HEK293 (cell line): ENCODE measurements at regions not wholly inside any gene's neighbourhood (a gene's known extent, or its start where the extent isn't known, plus 50 kb on each side); places are given as distances from the start of the nearest gene placed in this dataset.
"Not testable (repeated sequence)": the region's sequence is repeated elsewhere in the genome, so short reads cannot be mapped to it uniquely, and the experiment has no call there.

Source experiments
- CTCF ChIA-PET: fragments of 350-600 bp; formaldehyde crosslinking; extraction: SDS; loops from one replicate; lab custom pipeline; 2021; ENCODE audit warnings: antibody characterized with exemption; lab: Yijun Ruan, JAX
- POLR2A ChIA-PET: fragments of 300-600 bp; formaldehyde crosslinking; extraction: SDS; loops from one replicate; lab custom pipeline; 2020; ENCODE audit warnings: antibody characterized with exemption, inconsistent platforms; lab: Yijun Ruan, JAX
- H3K27ac ChIP-seq: fragments of 200-500 bp; sonication (Bioruptor generic); 2 replicates; pipeline ENCODE4 v1.5.1; 2014; ENCODE audit warnings: low read depth, low read length, control low read depth, inconsistent platforms; ENCODE audit errors: extremely low read depth
- H3K36me3 ChIP-seq, 2 experiments: fragments of 200-500 bp in 1 of 2; sonication (Bioruptor generic) in 1 of 2; 1 replicate in 1 of 2; 2 replicates in 1 of 2; pipeline ENCODE4 v1.5.1; 2014 to 2017; ENCODE audit warnings: inconsistent platforms in 2 of 2, low read length in 2 of 2; ENCODE audit not compliant: control insufficient read depth in 2 of 2, insufficient read depth in 1 of 2
- H3K4me1 ChIP-seq: fragments of 200-500 bp; sonication (Bioruptor generic); 2 replicates; pipeline ENCODE4 v1.5.1; 2014; ENCODE audit warnings: mild to moderate bottlenecking, low read length, inconsistent platforms; ENCODE audit not compliant: control insufficient read depth, insufficient read depth
- H3K4me3 ChIP-seq: 2 replicates; pipeline ENCODE4 v1.5.1; 2011; ENCODE audit warnings: low read depth, mild to moderate bottlenecking, control low read depth, low read length, moderate library complexity
- H3K9me3 ChIP-seq: fragments of 200-500 bp; sonication (Bioruptor generic); 2 replicates; pipeline ENCODE4 v1.5.1; 2014; ENCODE audit warnings: low read depth, low read length, inconsistent platforms; ENCODE audit not compliant: control insufficient read depth, insufficient read depth
- HOXD13 ChIP-seq: sonication (generic); formaldehyde crosslinking; IDR thresholded peaks from 2 replicates; pipeline ENCODE4 v1.8.0; 2022; ENCODE audit warnings: missing genetic modification reagents, borderline replicate concordance
- KLF7 ChIP-seq: fragments of 450-650 bp; formaldehyde crosslinking; IDR thresholded peaks from 2 replicates; pipeline ENCODE4 v1.5.1; 2016; ENCODE audit warnings: missing biosample characterization, missing genetic modification characterization, borderline replicate concordance
- PRDM1 ChIP-seq: fragments of 450-650 bp; formaldehyde crosslinking; IDR thresholded peaks from 2 replicates; pipeline ENCODE4; 2016; ENCODE audit warnings: missing biosample characterization, missing genetic modification characterization
- SCRT1 ChIP-seq: fragments of 450-650 bp; formaldehyde crosslinking; IDR thresholded peaks from 2 replicates; pipeline ENCODE4 v1.5.1; 2016; ENCODE audit warnings: missing biosample characterization, missing genetic modification characterization, borderline replicate concordance
- YY1 ChIP-seq: fragments of 450-650 bp; formaldehyde crosslinking; IDR thresholded peaks from 2 replicates; pipeline ENCODE4 v1.5.1; 2018; ENCODE audit warnings: missing biosample characterization, missing genetic modification characterization
- ZBTB11 ChIP-seq: fragments of 450-650 bp; formaldehyde crosslinking; conservative IDR thresholded peaks from 2 replicates; pipeline ENCODE4 v1.5.1; 2016; ENCODE audit warnings: low read depth, missing biosample characterization, missing genetic modification characterization
- ZBTB48 ChIP-seq: fragments of 450-650 bp; formaldehyde crosslinking; IDR thresholded peaks from 2 replicates; pipeline ENCODE4 v1.5.1; 2016; ENCODE audit warnings: missing biosample characterization, missing genetic modification characterization
- ZBTB7A ChIP-seq: fragments of 450-650 bp; formaldehyde crosslinking; IDR thresholded peaks from 2 replicates; pipeline ENCODE4 v1.5.1; 2016; ENCODE audit warnings: low read depth, missing biosample characterization, missing genetic modification characterization
- ZNF174 ChIP-seq: fragments of 450-650 bp; formaldehyde crosslinking; IDR thresholded peaks from 2 replicates; pipeline ENCODE4 v1.5.0; 2017; ENCODE audit warnings: missing biosample characterization, mild to moderate bottlenecking, missing genetic modification characterization
- ZNF324 ChIP-seq: fragments of 450-650 bp; formaldehyde crosslinking; IDR thresholded peaks from 2 replicates; pipeline ENCODE4 v1.5.1; 2016; ENCODE audit warnings: missing biosample characterization, missing genetic modification characterization
- ZNF335 ChIP-seq: fragments of 450-650 bp; formaldehyde crosslinking; conservative IDR thresholded peaks from 2 replicates; pipeline ENCODE4 v1.5.1; 2016; ENCODE audit warnings: missing biosample characterization, missing genetic modification characterization
- ZNF404 ChIP-seq: fragments of 450-650 bp; formaldehyde crosslinking; IDR thresholded peaks from 2 replicates; pipeline ENCODE4 v1.5.1; 2017; ENCODE audit warnings: missing biosample characterization, missing genetic modification characterization
- ZNF510 ChIP-seq: fragments of 450-650 bp; formaldehyde crosslinking; IDR thresholded peaks from 2 replicates; pipeline ENCODE4 v1.5.1; 2018; ENCODE audit warnings: mild to moderate bottlenecking, missing genetic modification characterization, missing biosample characterization; ENCODE audit not compliant: insufficient replicate concordance
- ZNF585B ChIP-seq: fragments of 450-650 bp; formaldehyde crosslinking; IDR thresholded peaks from 2 replicates; pipeline ENCODE4 v1.5.1; 2016; ENCODE audit warnings: missing biosample characterization, missing genetic modification characterization
- ZNF610 ChIP-seq: fragments of 450-650 bp; formaldehyde crosslinking; IDR thresholded peaks from 2 replicates; pipeline ENCODE4 v1.5.1; 2016; ENCODE audit warnings: missing biosample characterization, missing genetic modification characterization, borderline replicate concordance
- ZNF670 ChIP-seq: fragments of 450-650 bp; formaldehyde crosslinking; IDR thresholded peaks from 2 replicates; pipeline ENCODE4 v1.5.1; 2016; ENCODE audit warnings: missing biosample characterization, missing genetic modification characterization, low read depth
- ZSCAN30 ChIP-seq: fragments of 450-650 bp; IDR thresholded peaks from 2 replicates; pipeline ENCODE4 v1.5.1; 2018; ENCODE audit warnings: missing biosample characterization, mild to moderate bottlenecking, missing genetic modification characterization, moderate library complexity
- TF ChIP-seq, protein P1 (sequence below): fragments of 450-650 bp; formaldehyde crosslinking; IDR thresholded peaks from 2 replicates; pipeline ENCODE4 v1.5.1; 2016; ENCODE audit warnings: missing biosample characterization, missing genetic modification characterization
- TF ChIP-seq, protein P2 (sequence below): fragments of 450-650 bp; formaldehyde crosslinking; IDR thresholded peaks from 2 replicates; pipeline ENCODE4 v1.5.1; 2017; ENCODE audit warnings: missing biosample characterization, missing genetic modification characterization
- TF ChIP-seq, protein P3 (sequence below): fragments of 450-650 bp; formaldehyde crosslinking; IDR thresholded peaks from 2 replicates; pipeline ENCODE4 v1.5.1; 2016; ENCODE audit warnings: missing biosample characterization, missing genetic modification characterization

DNA sequence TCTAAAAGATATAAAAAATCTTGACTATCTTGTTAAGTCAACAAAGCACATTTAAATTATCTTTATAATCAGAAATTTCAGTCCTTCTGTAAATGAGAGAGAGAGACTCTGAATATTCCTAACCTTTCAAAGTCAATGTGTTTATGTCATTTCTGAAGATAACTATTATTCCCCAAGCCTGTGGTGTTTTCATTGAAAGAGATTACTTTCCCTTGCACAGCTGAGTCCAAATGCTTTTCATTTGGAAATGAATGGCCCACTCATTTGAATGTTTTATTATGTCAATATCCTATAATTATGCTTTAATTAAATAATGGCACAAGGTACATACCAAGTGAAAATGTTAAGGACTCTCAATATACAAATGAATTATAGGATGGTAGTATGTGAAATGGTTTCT is 680.0 kb upstream of the DPPA4 start (continued):
- no peak for TF ChIP-seq ZBTB11 (tag by site-specific recombination)
- TF ChIP-seq KLF7 = no peak
- no peak for TF ChIP-seq SCRT1
- no peak for TF ChIP-seq ZSCAN30 (tag by site-specific recombination)
- no peak for TF ChIP-seq ZNF510 (tag by site-specific recombination)

DNA sequence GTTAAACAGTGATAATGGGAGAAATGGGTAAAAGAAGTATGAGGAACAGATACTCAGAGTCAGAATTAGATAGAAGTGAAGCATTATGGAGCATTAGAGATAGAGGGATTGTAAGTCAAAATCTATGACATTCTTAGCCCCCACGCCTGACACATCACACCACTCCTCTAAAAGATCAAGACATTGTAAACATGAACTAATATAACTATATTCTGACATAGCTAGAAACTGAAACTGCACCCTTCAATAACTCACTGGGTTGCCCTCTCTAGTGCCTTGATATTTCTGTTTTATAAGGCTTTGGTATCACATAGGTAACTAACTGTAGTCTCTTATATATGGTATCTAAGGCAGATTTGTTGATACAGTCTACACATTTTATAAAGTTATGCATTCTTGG is 684.3 kb upstream of the DPPA4 start:
- Histone ChIP-seq H3K36me3 (no peaks in the 10 kb centered on the region), H3K4me3 (no peak overlapping the region), H3K9me3 (no peaks in the 10 kb centered on the region), H3K4me1 (no peaks in the 10 kb centered on the region), H3K27ac (no peak overlapping the region)
- ChIA-PET CTCF (no interaction called here), POLR2A (no interaction called here)
- TF ChIP-seq ZNF174 (tag by site-specific recombination) (no peak), ZNF670 (tag by site-specific recombination) (no peak), HOXD13 (no peak), YY1 (tag by site-specific recombination) (no peak), PRDM1 (tag by site-specific recombination) (no peak), ZBTB7A (tag by site-specific recombination) (no peak)

GRCh38 chr3:110023022-110023421 is 685.7 kb upstream of the DPPA4 start:
- H3K27ac ChIP-seq, H3K9me3 ChIP-seq, H3K4me1 ChIP-seq, CTCF ChIA-PET, H3K36me3 ChIP-seq, H3K4me3 ChIP-seq, POLR2A ChIA-PET: not testable (repeated sequence)

DNA sequence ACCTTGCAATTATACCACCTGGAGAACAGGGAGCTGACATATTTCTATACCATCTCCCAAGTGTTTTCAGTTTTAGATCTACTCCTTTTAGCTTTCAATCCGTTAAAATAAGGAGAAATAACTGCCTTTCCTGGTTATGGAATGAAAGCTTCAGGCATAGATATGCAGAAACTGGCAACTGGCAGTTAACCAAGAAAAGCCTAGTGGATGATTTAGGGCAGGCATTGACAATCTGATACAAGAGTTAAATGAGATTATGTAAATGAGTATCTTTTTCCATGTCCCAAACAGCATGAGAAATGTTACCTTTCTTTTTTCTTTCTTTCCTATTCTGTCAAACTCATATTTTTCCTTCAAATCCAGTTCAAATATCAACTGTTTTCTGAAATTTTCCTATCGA is 689.1 kb upstream of the DPPA4 start:
- H3K9me3 ChIP-seq = no peaks in the 10 kb centered on the region
- H3K27ac ChIP-seq = no peak overlapping the region
- no peak overlapping the region for H3K4me3 ChIP-seq
- no peaks in the 10 kb centered on the region for H3K36me3 ChIP-seq
- no peaks in the 10 kb centered on the region for H3K4me1 ChIP-seq
- POLR2A ChIA-PET = no interaction called here
- CTCF ChIA-PET = no interaction called here
- TF ChIP-seq ZBTB48 (no peak), ZNF404 (tag by site-specific recombination) (no peak), ZNF585B (tag by site-specific recombination) (no peak), ZNF610 (no peak), ZNF335 (no peak), ZNF324 (no peak), ZNF174 (tag by site-specific recombination) (no peak)
- TF ChIP-seq, protein P1, sequence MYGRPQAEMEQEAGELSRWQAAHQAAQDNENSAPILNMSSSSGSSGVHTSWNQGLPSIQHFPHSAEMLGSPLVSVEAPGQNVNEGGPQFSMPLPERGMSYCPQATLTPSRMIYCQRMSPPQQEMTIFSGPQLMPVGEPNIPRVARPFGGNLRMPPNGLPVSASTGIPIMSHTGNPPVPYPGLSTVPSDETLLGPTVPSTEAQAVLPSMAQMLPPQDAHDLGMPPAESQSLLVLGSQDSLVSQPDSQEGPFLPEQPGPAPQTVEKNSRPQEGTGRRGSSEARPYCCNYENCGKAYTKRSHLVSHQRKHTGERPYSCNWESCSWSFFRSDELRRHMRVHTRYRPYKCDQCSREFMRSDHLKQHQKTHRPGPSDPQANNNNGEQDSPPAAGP = no peak
- TF ChIP-seq, protein P2, sequence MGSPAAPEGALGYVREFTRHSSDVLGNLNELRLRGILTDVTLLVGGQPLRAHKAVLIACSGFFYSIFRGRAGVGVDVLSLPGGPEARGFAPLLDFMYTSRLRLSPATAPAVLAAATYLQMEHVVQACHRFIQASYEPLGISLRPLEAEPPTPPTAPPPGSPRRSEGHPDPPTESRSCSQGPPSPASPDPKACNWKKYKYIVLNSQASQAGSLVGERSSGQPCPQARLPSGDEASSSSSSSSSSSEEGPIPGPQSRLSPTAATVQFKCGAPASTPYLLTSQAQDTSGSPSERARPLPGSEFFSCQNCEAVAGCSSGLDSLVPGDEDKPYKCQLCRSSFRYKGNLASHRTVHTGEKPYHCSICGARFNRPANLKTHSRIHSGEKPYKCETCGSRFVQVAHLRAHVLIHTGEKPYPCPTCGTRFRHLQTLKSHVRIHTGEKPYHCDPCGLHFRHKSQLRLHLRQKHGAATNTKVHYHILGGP (tag by site-specific recombination) = no peak
- TF ChIP-seq, protein P3, sequence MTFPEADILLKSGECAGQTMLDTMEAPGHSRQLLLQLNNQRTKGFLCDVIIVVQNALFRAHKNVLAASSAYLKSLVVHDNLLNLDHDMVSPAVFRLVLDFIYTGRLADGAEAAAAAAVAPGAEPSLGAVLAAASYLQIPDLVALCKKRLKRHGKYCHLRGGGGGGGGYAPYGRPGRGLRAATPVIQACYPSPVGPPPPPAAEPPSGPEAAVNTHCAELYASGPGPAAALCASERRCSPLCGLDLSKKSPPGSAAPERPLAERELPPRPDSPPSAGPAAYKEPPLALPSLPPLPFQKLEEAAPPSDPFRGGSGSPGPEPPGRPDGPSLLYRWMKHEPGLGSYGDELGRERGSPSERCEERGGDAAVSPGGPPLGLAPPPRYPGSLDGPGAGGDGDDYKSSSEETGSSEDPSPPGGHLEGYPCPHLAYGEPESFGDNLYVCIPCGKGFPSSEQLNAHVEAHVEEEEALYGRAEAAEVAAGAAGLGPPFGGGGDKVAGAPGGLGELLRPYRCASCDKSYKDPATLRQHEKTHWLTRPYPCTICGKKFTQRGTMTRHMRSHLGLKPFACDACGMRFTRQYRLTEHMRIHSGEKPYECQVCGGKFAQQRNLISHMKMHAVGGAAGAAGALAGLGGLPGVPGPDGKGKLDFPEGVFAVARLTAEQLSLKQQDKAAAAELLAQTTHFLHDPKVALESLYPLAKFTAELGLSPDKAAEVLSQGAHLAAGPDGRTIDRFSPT (tag by site-specific recombination) = no peak
